Small intestine (tissue), 7 donors: ENCODE measurements at regions not wholly inside any gene's neighbourhood (a gene's known extent, or its start where the extent isn't known, plus 50 kb on each side); places are given as distances from the start of the nearest gene placed in this dataset.

Experiments used
- DNase-seq, 2 donors: peaks; one replicate each; pipeline versions ENCODE4 v3.0.0 to v3.0.0-alpha.2; 2013
- FAIRE-seq: peaks from 2 replicates; lab custom pipeline; 2012; peaks lifted over from hg19 to GRCh38; lab: Jason Lieb, UNC
- H3K27ac ChIP-seq, 3 donors: one replicate each; pipeline ENCODE4 v1.5.1; 2013; ENCODE audit warnings: low read length in 2 of 3, mild to moderate bottlenecking in 2 of 3, control low read depth in 1 of 3, inconsistent platforms in 1 of 3, low read depth in 1 of 3, moderate library complexity in 1 of 3
- H3K27me3 ChIP-seq, 3 donors: one replicate each; pipeline ENCODE4 v1.6.1; 2013; ENCODE audit warnings: low read length in 3 of 3, inconsistent platforms in 1 of 3; ENCODE audit not compliant: control insufficient read depth in 3 of 3, insufficient read depth in 3 of 3
- H3K36me3 ChIP-seq, 3 donors: one replicate each; pipeline ENCODE4 v1.6.1; 2013; ENCODE audit warnings: low read length in 3 of 3, inconsistent platforms in 1 of 3, low read depth in 1 of 3, mild to moderate bottlenecking in 1 of 3, moderate library complexity in 1 of 3; ENCODE audit not compliant: control insufficient read depth in 3 of 3, insufficient read depth in 2 of 3
- H3K4me1 ChIP-seq, 3 donors: one replicate each; pipeline ENCODE4 v1.6.1; 2013; ENCODE audit warnings: low read length in 2 of 3, inconsistent platforms in 1 of 3, low read depth in 1 of 3, mild to moderate bottlenecking in 1 of 3, moderate library complexity in 1 of 3; ENCODE audit not compliant: control insufficient read depth in 3 of 3, insufficient read depth in 2 of 3
- H3K4me3 ChIP-seq, 3 donors: one replicate each; pipeline ENCODE4 v1.5.1; 2013; ENCODE audit warnings: low read length in 3 of 3, control low read depth in 1 of 3, inconsistent platforms in 1 of 3, low read depth in 1 of 3, mild to moderate bottlenecking in 1 of 3, moderate library complexity in 1 of 3
- H3K9me3 ChIP-seq, 2 donors: one replicate each; pipeline ENCODE4 v1.6.1; 2013; ENCODE audit warnings: low read depth in 1 of 2, low read length in 1 of 2; ENCODE audit not compliant: control insufficient read depth in 2 of 2, insufficient read depth in 1 of 2
- WGBS, 3 donors: extraction: QIAGEN DNeasy Blood & Tissue Kit; methylation state at CpG; one replicate each; pipeline ENCODE4 v1.1.7; 2013; 5-methylcytosine and 5-hydroxymethylcytosine counted together
- donor health status: healthy with polysubstance abuse.
- donor health status: control.
- donor health status: control.
- donor health status: Bipolar disorder and iron deficiency.
- donor health status: healthy.

DNA sequence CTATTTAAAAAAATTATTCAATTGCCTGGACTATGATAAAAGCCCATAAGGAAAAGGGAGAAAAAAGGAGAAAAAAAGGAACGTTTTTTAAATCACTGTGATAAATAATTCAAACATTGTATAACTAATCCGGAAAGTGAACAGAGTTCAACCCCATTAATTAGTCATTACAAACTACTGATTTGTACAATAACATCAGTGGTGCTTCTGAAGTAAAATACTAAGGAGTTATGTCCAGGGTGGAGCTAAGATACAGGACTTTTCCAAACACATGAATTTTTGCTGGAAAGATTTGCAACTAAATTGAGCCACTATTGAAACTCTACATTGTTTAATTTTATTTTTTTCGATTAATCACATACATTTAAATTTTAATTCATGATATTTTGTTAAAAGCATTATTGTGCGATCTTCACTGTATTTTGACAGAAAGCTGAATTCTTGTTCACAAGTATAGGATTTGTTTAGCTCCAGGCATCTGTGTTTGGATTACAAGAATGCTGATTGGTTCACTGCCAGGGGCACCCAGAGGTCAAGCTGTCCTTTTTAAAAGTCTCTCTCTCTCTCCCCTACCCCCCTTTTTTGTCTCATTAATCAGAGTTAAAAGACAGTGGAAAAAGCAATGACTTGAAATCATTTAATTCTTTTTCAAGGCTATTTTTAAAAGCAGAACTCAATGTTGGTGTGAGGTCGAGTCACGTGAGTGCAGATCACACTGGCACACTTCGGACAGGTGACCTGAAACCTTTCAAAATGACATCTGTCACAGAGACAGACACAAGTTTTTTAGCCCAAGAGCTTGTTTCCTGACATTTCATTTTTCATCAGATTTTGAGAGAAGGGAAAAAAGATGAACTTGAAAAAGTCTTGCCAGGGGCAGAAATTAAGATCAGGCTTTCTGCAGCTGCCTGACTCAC is 387.3 kb downstream of the NR2F1-AS1 start:
- H3K4me1 ChIP-seq, result no peaks in the 10 kb centered on the region
- no peaks in the 10 kb centered on the region for H3K9me3 ChIP-seq
- H3K27ac ChIP-seq, result no peak overlapping the region
- 27 to 40% (median 37%) methylated on average over 7 of the region's 7 CpGs for WGBS, 3 donors
- H3K27me3 ChIP-seq, result no peaks in the 10 kb centered on the region
- H3K4me3 ChIP-seq, result no peak overlapping the region
- H3K36me3 ChIP-seq, result no peaks in the 10 kb centered on the region
- FAIRE-seq (no peak), DNase-seq (no peak)

DNA sequence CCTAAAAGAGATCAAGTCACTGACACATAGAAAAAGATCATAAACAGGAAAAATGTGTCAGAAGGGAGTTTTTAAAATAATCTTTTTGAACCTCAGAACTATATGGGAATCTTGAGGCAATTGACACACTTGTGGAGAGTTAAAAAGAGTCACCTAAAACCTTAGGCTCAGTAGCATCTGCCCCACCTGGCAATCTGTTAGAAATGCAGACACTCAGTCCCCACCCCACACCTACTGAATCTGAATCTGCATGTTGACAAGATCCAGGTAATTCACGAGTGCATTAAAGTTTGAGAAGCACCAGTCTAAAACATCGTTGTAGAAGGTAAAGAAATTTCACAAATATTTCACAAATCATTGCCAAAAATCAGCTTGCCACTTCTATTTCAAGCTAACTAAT is 388.3 kb downstream of the NR2F1-AS1 start:
- WGBS, 3 donors, result 49 to 70% (median 54%) methylated on average over 2 of the region's 2 CpGs
- DNase-seq (no peak), FAIRE-seq (no peak)
- no peaks in the 10 kb centered on the region for H3K36me3 ChIP-seq
- peak overlapping the region in 1 of 3 donors; percentile 45 for H3K27ac ChIP-seq
- H3K9me3 ChIP-seq, result no peaks in the 10 kb centered on the region
- H3K4me1 ChIP-seq, result no peaks in the 10 kb centered on the region
- H3K4me3 ChIP-seq, result no peak overlapping the region
- H3K27me3 ChIP-seq, result no peaks in the 10 kb centered on the region

DNA sequence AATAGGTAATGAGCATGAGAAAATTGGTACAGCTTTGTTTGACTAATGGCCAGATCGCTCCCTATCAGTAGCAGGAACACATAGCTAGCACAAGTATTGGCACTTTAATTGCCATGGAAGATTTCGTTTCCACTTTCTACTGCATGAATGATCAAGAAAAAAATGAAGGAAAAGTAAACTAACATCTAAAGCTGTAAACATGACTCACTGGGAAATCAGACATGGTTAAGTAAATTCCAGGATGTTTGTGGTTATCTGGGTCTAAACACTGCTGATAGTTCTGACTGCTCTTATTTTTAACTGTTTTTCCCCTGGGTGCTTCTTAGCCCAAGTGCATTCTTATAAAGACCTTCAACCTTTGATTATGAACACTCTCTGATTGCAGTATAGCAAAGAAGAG is 388.9 kb downstream of the NR2F1-AS1 start:
- no peaks in the 10 kb centered on the region for H3K9me3 ChIP-seq
- 18 to 41% (median 25%) methylated on average over 2 of the region's 2 CpGs for WGBS, 3 donors
- H3K36me3 ChIP-seq, result no peaks in the 10 kb centered on the region
- H3K4me3 ChIP-seq, result no peak overlapping the region
- no peaks in the 10 kb centered on the region for H3K4me1 ChIP-seq
- no peak for FAIRE-seq
- H3K27ac ChIP-seq, result no peak overlapping the region
- H3K27me3 ChIP-seq, result no peaks in the 10 kb centered on the region
- DNase-seq, result peak in 1 of 2 donors; percentile 4

DNA sequence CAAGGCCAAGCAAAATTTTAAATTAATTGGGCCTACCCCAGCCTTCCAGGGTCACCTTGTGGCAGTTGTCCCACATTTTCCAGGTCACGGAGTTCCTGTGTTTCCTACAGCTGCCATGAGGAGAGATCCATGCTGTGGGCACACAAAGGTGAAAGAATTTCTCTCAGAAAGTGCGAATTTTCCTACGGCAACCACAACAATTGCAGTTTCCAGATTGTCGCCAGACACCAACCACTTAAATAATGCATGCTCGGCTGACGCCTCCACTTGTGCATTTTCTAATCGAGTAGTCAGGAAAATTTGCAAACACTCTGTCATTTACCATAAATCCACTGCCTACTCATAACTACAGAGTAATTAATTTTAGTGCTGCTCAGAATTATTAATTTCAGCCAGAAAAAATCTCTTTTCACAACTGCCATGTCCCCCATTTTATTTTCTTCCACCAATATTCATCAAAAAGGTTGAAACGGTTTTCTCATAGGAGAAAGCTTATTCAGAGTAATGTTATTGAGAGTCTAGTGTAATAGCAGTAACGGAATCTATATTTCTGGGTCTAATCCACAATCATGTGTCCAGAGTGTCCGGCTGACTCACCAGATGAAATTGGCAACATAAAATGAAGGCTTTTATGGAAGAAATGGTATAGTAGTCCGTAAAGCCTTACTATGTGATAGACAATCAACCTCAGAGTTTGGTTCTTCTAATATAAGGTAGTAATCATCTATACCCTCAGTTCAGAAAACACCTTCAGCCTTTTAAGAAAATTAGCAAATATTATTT is 389.8 kb downstream of the NR2F1-AS1 start:
- no peak for DNase-seq
- FAIRE-seq, result no peak
- Histone ChIP-seq H3K36me3 (no peaks in the 10 kb centered on the region), H3K27ac (no peak overlapping the region), H3K4me3 (no peak overlapping the region), H3K9me3 (no peaks in the 10 kb centered on the region), H3K27me3 (no peaks in the 10 kb centered on the region), H3K4me1 (no peaks in the 10 kb centered on the region)
- 79 to 84% (median 84%) methylated on average over 11 of the region's 11 CpGs for WGBS, 3 donors

DNA sequence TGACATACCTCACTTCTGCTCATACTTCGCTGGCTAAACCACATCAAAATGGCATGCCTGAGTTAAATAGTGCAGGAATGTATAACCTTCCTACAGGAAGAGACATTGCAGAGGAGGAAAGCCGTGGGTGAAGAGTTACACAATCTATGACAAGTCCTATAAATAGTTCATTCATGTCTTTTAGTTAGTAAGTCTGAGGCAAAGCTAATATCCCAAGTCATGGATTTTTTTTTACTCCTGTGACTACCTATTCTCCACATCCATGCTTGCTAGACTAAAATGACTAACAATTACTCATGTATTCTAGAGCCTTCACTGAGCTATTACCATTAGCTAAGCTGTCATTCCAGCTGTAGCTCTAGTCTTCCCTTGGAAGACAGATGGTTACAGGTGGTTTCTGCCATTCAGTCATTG is 391.3 kb downstream of the NR2F1-AS1 start:
- Histone ChIP-seq H3K9me3 (no peaks in the 10 kb centered on the region), H3K4me1 (no peaks in the 10 kb centered on the region), H3K27ac (no peak overlapping the region), H3K27me3 (no peaks in the 10 kb centered on the region), H3K4me3 (no peak overlapping the region), H3K36me3 (no peaks in the 10 kb centered on the region)
- DNase-seq, result no peak
- no peak for FAIRE-seq
- WGBS, 3 donors, result 52 to 53% (median 53%) methylated on average over 2 of the region's 2 CpGs

DNA sequence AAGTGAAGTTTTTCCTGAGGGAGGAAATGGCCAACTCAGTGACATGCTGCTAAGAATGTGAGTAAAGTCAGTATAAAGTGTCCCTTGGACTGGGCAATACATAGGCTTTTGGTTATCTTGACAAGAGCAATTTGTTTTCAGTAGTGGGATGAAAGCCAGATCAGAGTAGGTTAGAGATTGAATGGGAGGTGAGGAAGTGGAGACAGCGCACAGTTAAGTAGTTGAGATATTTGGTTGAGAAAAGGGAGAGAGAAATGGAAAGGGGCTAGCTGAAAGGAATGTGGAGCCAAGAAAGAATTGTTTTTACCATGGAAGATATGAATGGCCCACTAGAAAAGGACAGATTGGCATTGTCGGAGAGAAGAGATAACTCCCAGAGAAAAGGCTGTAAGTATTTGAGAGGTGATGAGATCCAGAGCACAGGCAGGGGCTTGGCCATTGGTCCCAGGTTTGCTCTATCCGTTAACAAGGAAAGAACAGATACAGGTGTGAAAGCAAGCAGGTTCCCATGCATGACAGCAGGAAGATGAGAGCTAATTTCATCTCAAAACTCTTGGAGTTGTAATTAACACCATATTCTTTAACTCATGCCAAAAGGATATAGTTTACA is 392.0 kb downstream of the NR2F1-AS1 start:
- Histone ChIP-seq H3K4me3 (no peak overlapping the region), H3K36me3 (no peaks in the 10 kb centered on the region), H3K4me1 (no peaks in the 10 kb centered on the region), H3K9me3 (no peaks in the 10 kb centered on the region), H3K27me3 (no peaks in the 10 kb centered on the region), H3K27ac (no peak overlapping the region)
- FAIRE-seq (no peak), DNase-seq (no peak)
- 82 to 85% (median 85%) methylated on average over 3 of the region's 3 CpGs for WGBS, 3 donors

DNA sequence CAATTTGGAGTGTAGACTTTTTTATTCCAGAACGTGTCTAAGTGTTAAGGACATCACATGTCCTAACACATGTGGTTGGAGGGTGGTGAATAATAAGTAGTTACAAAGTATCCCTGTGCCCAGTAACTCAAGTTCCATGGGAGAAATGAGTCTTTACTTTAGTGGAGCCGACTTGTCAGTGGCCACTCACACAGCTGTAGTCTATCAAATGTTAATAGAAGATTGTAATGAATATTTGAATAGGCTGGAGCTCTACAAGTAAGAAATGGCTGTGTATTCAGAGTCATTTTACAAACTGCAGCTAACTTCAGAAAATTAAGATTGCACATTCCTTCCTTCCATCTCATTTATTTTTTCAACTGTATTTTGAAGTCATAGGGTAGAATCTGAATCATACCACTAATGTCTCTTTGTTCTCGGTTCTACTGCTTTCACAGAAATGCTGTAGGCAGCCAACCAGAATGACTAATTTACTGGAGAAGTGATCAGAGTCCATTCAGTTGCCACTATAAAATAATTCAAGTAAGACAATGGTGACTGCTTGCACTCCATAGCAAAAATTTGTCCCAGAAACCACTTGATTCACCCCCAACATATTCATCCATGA is 394.8 kb downstream of the NR2F1-AS1 start:
- 45 to 51% (median 50%) methylated on average over 3 of the region's 3 CpGs for WGBS, 3 donors
- Histone ChIP-seq H3K4me1 (no peaks in the 10 kb centered on the region), H3K36me3 (no peaks in the 10 kb centered on the region), H3K9me3 (no peaks in the 10 kb centered on the region), H3K4me3 (no peak overlapping the region), H3K27me3 (no peaks in the 10 kb centered on the region), H3K27ac (no peak overlapping the region)
- no peak for FAIRE-seq
- DNase-seq, result no peak

DNA sequence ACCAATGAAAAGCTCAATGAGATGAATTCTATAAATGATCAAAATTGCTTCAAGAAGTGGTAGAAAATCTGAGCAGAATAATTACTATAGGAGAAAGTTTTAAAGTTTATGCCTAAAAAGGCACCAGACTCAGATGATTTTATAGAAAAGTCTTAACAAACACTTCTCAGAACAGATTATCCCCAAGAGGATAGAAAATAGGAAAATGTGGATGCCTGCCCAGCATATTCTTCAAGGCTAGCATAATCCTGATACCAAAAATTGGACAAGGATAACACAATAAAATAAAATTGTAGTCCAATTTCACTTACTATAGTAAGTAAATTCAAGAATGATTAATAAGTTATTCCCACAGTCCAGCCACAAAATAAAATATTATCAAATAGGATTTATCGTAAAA is 397.0 kb downstream of the NR2F1-AS1 start:
- H3K9me3 ChIP-seq, result peaks cover 0 to 3% of the 10 kb centered on the region in 2 donors
- no peaks in the 10 kb centered on the region for H3K27me3 ChIP-seq
- H3K4me1 ChIP-seq, result no peaks in the 10 kb centered on the region
- H3K27ac ChIP-seq, result no peak overlapping the region
- H3K36me3 ChIP-seq, result no peaks in the 10 kb centered on the region
- WGBS, 3 donors, result 42 to 84% (median 44%) methylated on average over 1 of the region's 1 CpG
- H3K4me3 ChIP-seq, result no peak overlapping the region
- DNase-seq (no peak), FAIRE-seq (no peak)
